ENCODE measurements at regions not wholly inside any gene's neighbourhood (a gene's known extent, or its start where the extent isn't known, plus 50 kb on each side); places are given as distances from the start of the nearest gene placed in this dataset.

GRCh38 chr14:89027097-89027740 lies 202.8 kb downstream of the TTC8 start:
- 1% methylated on average over 66 to 68 of the region's 68 CpGs for WGBS, 2 donors
- intact Hi-C loops (cut with DNase I): loop anchor here in 9 of 10 donors (1.0 to 10.0 kb wide), 6 partner anchors 748 to 890 kb away; no protein-coding TSS in a partner anchor
- Histone ChIP-seq H3K4me3 (peak overlapping the region in 9 of 10 donors; percentile 33 to 62 (median 57)), H3K27ac (peak overlapping the region in 1 of 10 donors; percentile 48), H3K27me3 (peaks cover 0 to 72% (median 63%) of the 10 kb centered on the region in 7 donors), H3K36me3 (no peaks in the 10 kb centered on the region), H3K4me1 (peaks cover 4 to 32% (median 12%) of the 10 kb centered on the region in 9 donors), H3K9me3 (peaks cover 0 to 4% (median 0%) of the 10 kb centered on the region in 11 donors)
- TF ChIP-seq CTCF (IDR thresholded peaks at IDR 0.05): peak; percentile 73 to 89 (median 85)
- peak; percentile 16 to 67 for DNase-seq
- ATAC-seq: peak; percentile 82 to 91 (median 89)

GRCh38 chr14:89028462-89029134 lies 204.1 kb downstream of the TTC8 start:
- 89 to 90% methylated on average over 3 of the region's 3 CpGs for WGBS, 2 donors
- no peak for ATAC-seq
- Histone ChIP-seq H3K36me3 (no peaks in the 10 kb centered on the region), H3K4me1 (peaks cover 4 to 32% (median 12%) of the 10 kb centered on the region in 9 donors), H3K27me3 (peaks cover 0 to 69% (median 60%) of the 10 kb centered on the region in 7 donors), H3K9me3 (peaks cover 0 to 4% (median 0%) of the 10 kb centered on the region in 11 donors), H3K4me3 (no peak overlapping the region), H3K27ac (no peak overlapping the region)
- no peak for TF ChIP-seq CTCF (IDR thresholded peaks at IDR 0.05)
- DNase-seq: no peak
- intact Hi-C loops (cut with DNase I): loop anchor here in 6 of 10 donors (5.0 to 10.0 kb wide), 4 partner anchors 746 to 889 kb away; no protein-coding TSS in a partner anchor

GRCh38 chr14:89029961-89030694 lies 205.7 kb downstream of the TTC8 start:
- no peak overlapping the region for H3K27ac ChIP-seq
- WGBS, 2 donors: 73 to 76% methylated on average over 9 of the region's 9 CpGs
- no peaks in the 10 kb centered on the region for H3K36me3 ChIP-seq
- intact Hi-C loops (cut with DNase I): loop anchor here in 7 of 10 donors (5.0 to 10.0 kb wide), 6 partner anchors 735 to 887 kb away; no protein-coding TSS in a partner anchor
- no peak for ATAC-seq
- no peak for DNase-seq
- H3K4me1 ChIP-seq: peaks cover 4 to 27% (median 12%) of the 10 kb centered on the region in 9 donors
- TF ChIP-seq CTCF (IDR thresholded peaks at IDR 0.05): no peak
- peaks cover 0 to 4% (median 0%) of the 10 kb centered on the region in 11 donors for H3K9me3 ChIP-seq
- peaks cover 0 to 64% (median 53%) of the 10 kb centered on the region in 7 donors for H3K27me3 ChIP-seq
- no peak overlapping the region for H3K4me3 ChIP-seq

GRCh38 chr14:89030921-89031320 lies 206.5 kb downstream of the TTC8 start:
- intact Hi-C loops (cut with DNase I): loop anchor here in 3 of 10 donors (5.0 to 10.0 kb wide), 2 partner anchors 734 to 876 kb away; no protein-coding TSS in a partner anchor
- no peak for DNase-seq
- ATAC-seq: no peak
- peaks cover 4 to 19% (median 12%) of the 10 kb centered on the region in 9 donors for H3K4me1 ChIP-seq
- peaks cover 0 to 57% (median 51%) of the 10 kb centered on the region in 7 donors for H3K27me3 ChIP-seq
- H3K27ac ChIP-seq: no peak overlapping the region
- H3K36me3 ChIP-seq: no peaks in the 10 kb centered on the region
- H3K9me3 ChIP-seq: peaks cover 0 to 4% (median 0%) of the 10 kb centered on the region in 11 donors
- no peak overlapping the region for H3K4me3 ChIP-seq
- WGBS, 2 donors: 90 to 93% methylated on average over 3 of the region's 3 CpGs
- no peak for TF ChIP-seq CTCF (IDR thresholded peaks at IDR 0.05)

Data from heart right ventricle (tissue), 16 donors.